ENCODE measurements at regions not wholly inside any gene's neighbourhood (a gene's known extent, or its start where the extent isn't known, plus 50 kb on each side); places are given as distances from the start of the nearest gene placed in this dataset.

DNA sequence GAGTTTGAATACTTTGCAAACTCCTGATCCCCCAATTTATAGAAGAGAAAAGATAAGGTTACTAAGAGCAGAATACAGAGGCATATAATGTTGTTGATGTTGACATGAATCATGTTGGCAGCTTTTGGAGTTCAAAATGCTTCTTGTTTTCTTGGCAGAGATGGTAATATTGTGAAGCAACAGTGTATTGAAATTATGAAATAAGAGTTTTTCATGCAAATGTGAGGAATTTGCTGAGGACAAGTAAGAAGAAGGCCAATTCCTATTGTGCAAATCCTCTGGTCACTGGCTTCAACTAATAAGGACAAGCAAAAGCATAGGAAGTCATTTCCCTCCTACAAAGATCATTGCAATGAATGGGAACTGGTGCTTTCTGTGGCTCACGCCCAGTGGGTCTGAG, 126.9 kb upstream of the CHL1 start:
- no peak for TF ChIP-seq PKNOX1 (IDR thresholded peaks at IDR 0.05)
- no peak for TF ChIP-seq TARDBP (IDR thresholded peaks at IDR 0.05)
- no peak for TF ChIP-seq SP1 (IDR thresholded peaks at IDR 0.05)
- no peak for TF ChIP-seq HDGF (IDR thresholded peaks at IDR 0.05; ENCODE audit: borderline replicate concordance)
- no peak for TF ChIP-seq SUZ12 (IDR thresholded peaks at IDR 0.05)
- no peak for TF ChIP-seq CTBP1 (IDR thresholded peaks at IDR 0.05; ENCODE audit: borderline replicate concordance)
- no peak for TF ChIP-seq FOXM1 (IDR thresholded peaks at IDR 0.05; ENCODE audit: borderline replicate concordance)
- no peak for TF ChIP-seq FOXA1 (IDR thresholded peaks at IDR 0.05)
- no peak for TF ChIP-seq ZNF384 (IDR thresholded peaks at IDR 0.05)
- no peak for TF ChIP-seq BHLHE40 (IDR thresholded peaks at IDR 0.05; ENCODE audit: borderline replicate concordance)
- no peak for TF ChIP-seq ELF4 (IDR thresholded peaks at IDR 0.05)

Measured in HEK293T (cell line).